Gastroesophageal sphincter (tissue), 3 donors: ENCODE measurements at regions not wholly inside any gene's neighbourhood (a gene's known extent, or its start where the extent isn't known, plus 50 kb on each side); places are given as distances from the start of the nearest gene placed in this dataset.

Source experiments
- EP300 ChIP-seq: sonication (generic); formaldehyde crosslinking; IDR thresholded peaks from one replicate; pipeline ENCODE4 v1.6.1; 2017; ENCODE audit warnings: antibody characterized with exemption, mild to moderate bottlenecking
- TF ChIP-seq, protein P1 (sequence below), 4 experiments: fragments of 200-600 bp in 2 of 4; fragments of 450-650 bp in 2 of 4; sonication (generic) in 1 of 4; IDR thresholded peaks; one replicate each; pipeline ENCODE4 v1.5.1; 2017 to 2019; ENCODE audit warnings: antibody characterized with exemption in 4 of 4, mild to moderate bottlenecking in 2 of 4, moderate library complexity in 2 of 4

DNA sequence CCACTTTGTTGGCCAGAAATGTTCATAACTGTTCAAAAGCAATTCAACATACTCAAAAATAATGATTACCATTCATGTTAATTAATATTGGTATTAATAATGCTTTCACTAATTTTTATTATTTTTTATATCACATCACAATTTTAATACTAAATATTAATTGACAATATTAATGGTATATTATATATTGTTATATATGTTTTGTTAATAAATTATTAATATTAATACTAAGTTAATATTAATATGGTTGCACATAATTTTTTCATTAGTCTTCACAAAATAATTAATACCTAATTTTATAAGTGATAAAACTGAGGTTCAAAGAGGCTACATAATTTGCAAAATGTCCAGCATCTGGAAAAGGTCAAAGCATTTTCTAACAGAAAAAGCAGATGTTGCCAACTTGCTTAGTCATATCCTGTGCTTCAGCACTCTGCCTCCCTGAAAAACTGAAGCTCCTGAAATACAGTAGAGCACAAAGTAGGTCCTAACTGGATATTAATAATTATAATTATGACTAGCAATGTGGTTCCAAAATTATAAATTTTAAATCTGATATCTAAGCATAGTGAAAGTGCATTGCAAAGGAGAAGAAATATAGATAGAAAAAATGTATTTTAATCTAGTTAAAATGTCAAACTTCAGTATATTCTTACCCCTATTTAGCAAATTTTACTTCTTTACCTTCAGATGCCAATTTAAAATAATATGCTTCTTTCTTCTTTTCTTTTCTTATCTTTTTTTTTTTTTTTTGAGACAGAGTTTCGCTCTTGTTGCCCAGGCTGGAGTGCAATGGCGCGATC is 123.2 kb upstream of the TNFSF4 start:
- TF ChIP-seq, protein P1, sequence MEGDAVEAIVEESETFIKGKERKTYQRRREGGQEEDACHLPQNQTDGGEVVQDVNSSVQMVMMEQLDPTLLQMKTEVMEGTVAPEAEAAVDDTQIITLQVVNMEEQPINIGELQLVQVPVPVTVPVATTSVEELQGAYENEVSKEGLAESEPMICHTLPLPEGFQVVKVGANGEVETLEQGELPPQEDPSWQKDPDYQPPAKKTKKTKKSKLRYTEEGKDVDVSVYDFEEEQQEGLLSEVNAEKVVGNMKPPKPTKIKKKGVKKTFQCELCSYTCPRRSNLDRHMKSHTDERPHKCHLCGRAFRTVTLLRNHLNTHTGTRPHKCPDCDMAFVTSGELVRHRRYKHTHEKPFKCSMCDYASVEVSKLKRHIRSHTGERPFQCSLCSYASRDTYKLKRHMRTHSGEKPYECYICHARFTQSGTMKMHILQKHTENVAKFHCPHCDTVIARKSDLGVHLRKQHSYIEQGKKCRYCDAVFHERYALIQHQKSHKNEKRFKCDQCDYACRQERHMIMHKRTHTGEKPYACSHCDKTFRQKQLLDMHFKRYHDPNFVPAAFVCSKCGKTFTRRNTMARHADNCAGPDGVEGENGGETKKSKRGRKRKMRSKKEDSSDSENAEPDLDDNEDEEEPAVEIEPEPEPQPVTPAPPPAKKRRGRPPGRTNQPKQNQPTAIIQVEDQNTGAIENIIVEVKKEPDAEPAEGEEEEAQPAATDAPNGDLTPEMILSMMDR (IDR thresholded peaks at IDR 0.05): no peak
- TF ChIP-seq EP300: no peak
